HepG2 (cell line): ENCODE measurements at regions not wholly inside any gene's neighbourhood (a gene's known extent, or its start where the extent isn't known, plus 50 kb on each side); places are given as distances from the start of the nearest gene placed in this dataset.

Source experiments
- FOXO4 ChIP-seq: sonication (generic); formaldehyde crosslinking; conservative IDR thresholded peaks from 2 replicates; pipeline ENCODE4 v1.8.1; 2023; ENCODE audit warnings: missing genetic modification reagents
- HINFP ChIP-seq: sonication (generic); formaldehyde crosslinking; IDR thresholded peaks from 2 replicates; pipeline ENCODE4 v1.4.0; 2020; ENCODE audit warnings: low read depth, mild to moderate bottlenecking, missing genetic modification reagents
- KIAA2018 ChIP-seq: sonication (generic); formaldehyde crosslinking; IDR thresholded peaks from 2 replicates; pipeline ENCODE4 v1.5.0; 2020; ENCODE audit warnings: mild to moderate bottlenecking, missing genetic modification reagents, borderline replicate concordance
- MLX ChIP-seq: IDR thresholded peaks from 2 replicates; pipeline ENCODE4 v1.6.1; 2016
- NR2F1 ChIP-seq, 2 experiments: fragments of 450-650 bp in 1 of 2; formaldehyde crosslinking in 1 of 2; IDR thresholded peaks; 2 replicates each; pipeline versions ENCODE4 v1.5.0 to v1.6.1; 2016 to 2020; ENCODE audit warnings: mild to moderate bottlenecking in 1 of 2, missing compliant biosample characterization in 1 of 2, missing genetic modification reagents in 1 of 2, moderate library complexity in 1 of 2
- TCF12 ChIP-seq, 2 experiments: fragments of 450-650 bp in 1 of 2; sonication (generic) in 1 of 2; formaldehyde crosslinking in 1 of 2; IDR thresholded peaks; 2 replicates each; pipeline versions ENCODE4 v1.6.1 to v1.8.0; 2017 to 2022; ENCODE audit warnings: antibody characterized with exemption in 1 of 2, mild to moderate bottlenecking in 1 of 2, missing genetic modification reagents in 1 of 2, moderate library complexity in 1 of 2
- ZNF329 ChIP-seq: sonication (generic); formaldehyde crosslinking; IDR thresholded peaks from 2 replicates; pipeline ENCODE4 v1.9.0; 2021; ENCODE audit warnings: low read depth, mild to moderate bottlenecking, missing genetic modification reagents
- ZNF598 ChIP-seq: sonication (generic); formaldehyde crosslinking; IDR thresholded peaks from 2 replicates; pipeline ENCODE4 v1.5.1; 2020; ENCODE audit warnings: mild to moderate bottlenecking, missing genetic modification reagents, borderline replicate concordance

GRCh38 chr10:29096303-29096824 is 192.5 kb upstream of the LYZL1 start (continued):
- no peak for TF ChIP-seq KIAA2018 (CRISPR knock-in tag)
- no peak for TF ChIP-seq FOXO4 (CRISPR knock-in tag)
- no peak for TF ChIP-seq HINFP
- no peak for TF ChIP-seq TCF12 (IDR thresholded peaks at IDR 0.05)
- no peak for TF ChIP-seq TCF12 (CRISPR knock-in tag; IDR thresholded peaks at IDR 0.05)
- no peak for TF ChIP-seq MLX
- no peak for TF ChIP-seq ZNF598 (CRISPR knock-in tag)
- TF ChIP-seq NR2F1 (CRISPR knock-in tag; IDR thresholded peaks at IDR 0.05): no peak
- TF ChIP-seq ZNF329: no peak
